ENCODE measurements at regions not wholly inside any gene's neighbourhood (a gene's known extent, or its start where the extent isn't known, plus 50 kb on each side); places are given as distances from the start of the nearest gene placed in this dataset.

- TF ChIP-seq CTCF (IDR thresholded peaks at IDR 0.05) (no peak), EZH2 (IDR thresholded peaks at IDR 0.05; ENCODE audit: borderline replicate concordance, insufficient read depth, low read depth, low read length, poor library complexity, severe bottlenecking) (no peak)
Measured at GRCh38 chr22:49078076-49078710, 749.5 kb downstream of the BRD1 start.
